Vagina (tissue), 2 donors: ENCODE measurements at regions not wholly inside any gene's neighbourhood (a gene's known extent, or its start where the extent isn't known, plus 50 kb on each side); places are given as distances from the start of the nearest gene placed in this dataset.

Experiments used
- POLR2A ChIP-seq, 2 donors: fragments of 450-650 bp; IDR thresholded peaks; one replicate each; pipeline ENCODE4 v1.6.1; 2017; ENCODE audit warnings: antibody characterized with exemption in 2 of 2, mild to moderate bottlenecking in 2 of 2, moderate library complexity in 2 of 2
- TF ChIP-seq, protein P1 (sequence below), 3 experiments: fragments of 450-650 bp in 2 of 3; fragments of 200-600 bp in 1 of 3; sonication (generic) in 1 of 3; IDR thresholded peaks; one replicate each; pipeline ENCODE4 v1.5.1; 2017 to 2019; ENCODE audit warnings: antibody characterized with exemption in 3 of 3, mild to moderate bottlenecking in 2 of 3, moderate library complexity in 2 of 3

DNA sequence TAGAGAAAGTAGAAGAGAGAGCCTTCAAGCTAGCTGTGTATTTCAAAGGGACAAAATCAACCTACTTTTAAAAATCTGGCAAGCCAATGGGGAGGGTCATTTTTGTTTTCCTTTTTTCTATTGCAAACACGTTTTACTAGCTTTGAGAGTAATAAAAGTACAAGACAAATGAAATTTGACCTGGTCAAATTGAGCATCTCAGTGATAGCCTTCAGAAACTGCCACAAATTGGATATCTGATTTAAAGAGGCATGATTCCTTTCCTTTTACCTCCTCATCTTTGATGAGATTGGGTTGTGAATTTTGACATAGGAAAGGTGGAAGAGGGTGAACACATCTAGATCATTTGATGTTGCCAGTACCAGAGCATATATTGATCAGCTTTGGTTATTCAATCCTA is 53.6 kb upstream of the RBMS3 start:
- TF ChIP-seq, protein P1, sequence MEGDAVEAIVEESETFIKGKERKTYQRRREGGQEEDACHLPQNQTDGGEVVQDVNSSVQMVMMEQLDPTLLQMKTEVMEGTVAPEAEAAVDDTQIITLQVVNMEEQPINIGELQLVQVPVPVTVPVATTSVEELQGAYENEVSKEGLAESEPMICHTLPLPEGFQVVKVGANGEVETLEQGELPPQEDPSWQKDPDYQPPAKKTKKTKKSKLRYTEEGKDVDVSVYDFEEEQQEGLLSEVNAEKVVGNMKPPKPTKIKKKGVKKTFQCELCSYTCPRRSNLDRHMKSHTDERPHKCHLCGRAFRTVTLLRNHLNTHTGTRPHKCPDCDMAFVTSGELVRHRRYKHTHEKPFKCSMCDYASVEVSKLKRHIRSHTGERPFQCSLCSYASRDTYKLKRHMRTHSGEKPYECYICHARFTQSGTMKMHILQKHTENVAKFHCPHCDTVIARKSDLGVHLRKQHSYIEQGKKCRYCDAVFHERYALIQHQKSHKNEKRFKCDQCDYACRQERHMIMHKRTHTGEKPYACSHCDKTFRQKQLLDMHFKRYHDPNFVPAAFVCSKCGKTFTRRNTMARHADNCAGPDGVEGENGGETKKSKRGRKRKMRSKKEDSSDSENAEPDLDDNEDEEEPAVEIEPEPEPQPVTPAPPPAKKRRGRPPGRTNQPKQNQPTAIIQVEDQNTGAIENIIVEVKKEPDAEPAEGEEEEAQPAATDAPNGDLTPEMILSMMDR (IDR thresholded peaks at IDR 0.05), result no peak
- TF ChIP-seq POLR2A (IDR thresholded peaks at IDR 0.05), result no peak
